Forelimb muscle (tissue), 1 donor: ENCODE measurements at regions not wholly inside any gene's neighbourhood (a gene's known extent, or its start where the extent isn't known, plus 50 kb on each side); places are given as distances from the start of the nearest gene placed in this dataset.

Experiments
- DNase-seq: peaks from one replicate; pipeline ENCODE4 v3.0.0-alpha.2; 2013; ENCODE audit warnings: low read depth

DNA sequence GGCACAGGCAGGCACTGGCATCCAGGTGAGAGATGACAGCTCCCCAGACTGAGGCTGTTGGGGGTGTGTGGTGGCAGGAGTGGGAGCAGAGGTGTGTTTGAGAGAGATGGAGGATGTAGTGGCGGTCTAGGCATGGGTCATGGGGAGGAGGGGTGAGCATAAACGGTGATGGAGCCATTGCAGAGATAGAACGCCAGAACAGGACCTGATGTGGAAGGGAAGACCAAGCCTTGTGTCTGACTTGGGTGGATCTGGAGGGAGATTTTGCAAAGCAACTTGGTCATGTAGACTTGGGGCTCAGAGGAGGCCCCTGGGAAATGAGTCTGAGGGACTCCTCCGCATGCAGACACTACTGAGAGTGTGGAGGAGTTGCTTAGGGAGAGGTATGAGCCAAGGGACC lies 50.0 kb upstream of the CLDN5 start:
- no peak for DNase-seq

DNA sequence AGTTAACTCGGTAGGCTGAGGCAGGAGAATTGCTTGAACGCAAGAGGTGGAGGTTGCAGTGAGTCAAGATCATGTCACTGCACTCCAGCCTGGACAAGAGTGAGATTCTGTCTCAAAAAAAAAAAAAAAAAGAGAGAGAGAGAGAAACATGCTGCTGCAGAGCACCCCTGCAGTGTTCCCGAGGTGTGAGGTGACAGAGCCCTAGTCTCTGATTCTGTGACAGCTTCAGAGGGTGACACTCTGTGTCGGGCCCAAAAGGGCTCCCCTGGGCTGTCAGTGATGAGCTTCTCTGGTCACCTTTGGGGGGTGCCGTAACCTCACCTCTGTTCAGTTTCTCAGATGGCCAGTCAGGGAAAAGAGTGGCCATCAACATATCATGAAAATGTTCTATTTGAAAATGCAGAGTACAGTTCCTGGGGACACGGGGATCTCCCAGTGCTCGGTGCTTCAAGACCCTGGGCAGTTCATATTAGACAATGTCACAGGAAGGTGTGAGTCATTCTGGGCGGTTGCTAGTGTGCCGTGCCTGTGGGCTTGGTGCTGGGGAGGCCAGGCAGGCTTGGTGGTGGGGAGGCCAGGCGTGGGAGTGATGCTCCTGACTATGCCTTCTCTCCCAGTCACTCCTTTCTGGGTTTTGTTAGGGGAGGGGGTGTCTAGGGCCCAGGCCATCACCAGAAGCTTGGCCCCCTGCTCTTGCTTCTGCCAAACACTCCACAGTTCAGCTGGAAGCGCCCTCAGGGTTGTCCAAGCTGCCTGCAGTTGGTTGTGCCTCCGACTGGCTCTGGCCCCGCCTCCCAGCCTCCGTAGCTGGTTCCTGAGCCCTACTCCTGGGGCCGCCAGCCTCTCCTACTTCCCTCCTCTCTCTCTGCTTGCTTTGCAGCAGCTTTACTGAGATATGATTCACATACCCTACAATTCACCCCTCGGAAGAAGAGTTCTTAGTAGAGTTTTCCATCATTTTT lies 52.5 kb upstream of the CLDN5 start:
- DNase-seq, result no peak

DNA sequence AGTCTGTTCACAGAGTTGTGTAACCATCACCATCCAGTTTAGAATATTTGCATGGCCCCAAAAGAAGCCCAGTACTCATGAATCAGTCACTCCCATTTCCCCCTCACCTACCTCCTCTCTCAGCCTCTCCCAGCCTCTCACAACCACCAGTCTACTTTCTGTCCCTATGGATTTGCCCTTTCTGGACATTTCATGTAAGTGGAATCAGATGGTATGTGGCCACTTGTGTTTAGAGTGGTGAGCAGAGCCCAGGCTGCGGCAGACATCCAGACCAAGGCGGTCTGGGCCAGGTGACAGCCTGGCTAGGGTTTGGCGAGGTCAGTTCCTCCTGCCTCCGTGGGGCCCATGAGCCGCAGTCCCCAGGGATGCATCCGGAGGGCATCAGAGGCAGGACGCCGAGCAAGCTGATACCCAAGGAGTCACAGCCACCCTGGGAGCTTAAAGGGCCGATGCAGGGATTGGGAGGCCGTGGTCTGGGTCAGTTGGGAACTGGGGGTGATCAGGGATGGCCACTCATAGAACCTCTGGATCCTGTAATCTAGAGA lies 53.3 kb upstream of the CLDN5 start:
- DNase-seq, result no peak

DNA sequence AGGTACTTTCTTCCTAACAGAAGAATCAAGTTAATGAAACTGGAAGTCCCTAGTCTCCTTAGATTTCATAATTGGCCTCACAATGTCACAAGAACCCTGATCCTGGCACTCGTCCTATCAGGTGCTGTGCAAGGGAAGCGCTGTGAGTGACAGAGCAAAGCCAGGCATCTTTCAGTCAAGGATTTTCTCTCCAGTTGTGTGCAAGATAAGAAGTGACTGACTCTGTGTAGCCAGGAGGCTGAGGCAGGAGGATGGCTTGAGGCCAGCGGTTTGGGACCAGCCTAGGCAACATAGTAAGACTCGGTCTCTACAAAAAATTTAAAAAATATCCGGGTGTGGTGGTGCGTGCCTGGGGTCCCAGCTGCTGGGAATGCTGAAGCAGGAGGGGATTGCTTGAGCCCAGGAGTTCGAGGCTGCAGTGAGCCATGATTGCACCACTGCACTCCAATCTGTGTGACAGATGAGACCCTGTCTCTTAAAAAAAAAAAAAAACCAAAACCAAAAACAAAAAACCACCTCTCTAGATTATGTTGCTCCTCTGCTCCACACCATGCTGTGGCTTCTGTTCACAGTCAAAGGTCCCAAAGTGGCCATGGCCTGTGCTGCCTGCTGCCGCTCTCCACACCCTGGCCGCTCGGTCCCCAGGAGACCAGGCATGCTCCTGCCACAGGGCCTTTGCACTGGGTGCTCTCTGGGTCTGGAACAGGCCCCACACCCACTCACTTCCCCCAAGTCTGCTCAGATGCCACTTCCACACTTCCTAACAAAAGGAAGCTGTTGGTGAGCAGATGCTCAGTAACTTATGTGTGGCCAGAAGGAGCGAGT lies 54.2 kb upstream of the CLDN5 start:
- no peak for DNase-seq

DNA sequence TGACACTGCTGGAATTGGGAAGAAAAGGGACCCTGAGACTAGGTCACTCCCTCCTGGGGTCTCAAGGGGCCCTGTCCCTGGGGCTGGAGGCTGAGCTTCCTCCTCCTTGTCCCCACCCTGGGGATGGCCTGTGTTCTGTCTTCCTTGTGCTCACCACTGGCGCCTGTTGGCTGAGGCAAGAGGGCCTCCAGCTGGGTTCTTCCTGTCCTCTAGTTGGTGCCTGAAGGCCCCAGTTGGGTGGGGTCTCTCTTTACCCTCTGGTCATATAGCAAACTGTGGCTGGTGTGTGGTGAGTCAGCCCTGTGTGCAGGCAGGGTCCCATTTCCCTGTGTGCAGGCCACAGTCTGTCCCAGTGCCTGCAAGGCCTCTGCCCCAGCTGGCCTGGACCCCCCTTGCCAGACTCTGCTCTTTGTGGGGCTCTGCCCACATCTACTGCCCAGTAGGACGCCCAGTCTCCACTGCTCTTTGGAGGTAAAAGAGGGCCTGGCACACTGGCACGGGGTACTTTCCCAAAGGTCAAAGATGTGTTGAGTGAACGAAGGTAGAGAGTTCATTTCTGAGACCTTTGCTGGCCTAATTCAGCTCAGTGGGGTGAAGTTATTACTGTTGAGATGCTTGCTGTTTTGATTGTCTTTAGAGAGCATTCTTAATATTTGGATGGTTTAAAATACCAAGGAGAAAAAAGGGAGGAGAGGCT lies 55.1 kb upstream of the CLDN5 start:
- no peak for DNase-seq

DNA sequence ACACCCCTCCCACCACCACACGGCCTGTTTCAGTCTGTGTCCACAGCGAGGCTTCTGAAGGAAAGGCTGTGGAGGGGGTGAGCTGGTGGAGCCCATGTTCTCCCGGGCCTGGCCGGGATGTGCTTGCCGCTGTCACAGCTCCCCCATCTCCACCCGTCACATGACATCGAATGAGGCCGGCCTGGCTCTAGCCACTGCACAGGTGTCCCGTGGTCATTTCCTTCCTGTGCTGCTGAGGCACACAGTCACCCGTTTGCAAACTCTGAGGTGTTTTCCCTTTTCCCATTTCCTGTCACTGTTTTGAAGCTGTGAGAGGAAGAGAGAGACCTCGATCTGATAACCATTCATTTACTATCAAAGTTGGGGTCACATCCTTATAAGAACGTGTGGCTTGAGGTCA lies 55.7 kb upstream of the CLDN5 start:
- DNase-seq, result no peak

DNA sequence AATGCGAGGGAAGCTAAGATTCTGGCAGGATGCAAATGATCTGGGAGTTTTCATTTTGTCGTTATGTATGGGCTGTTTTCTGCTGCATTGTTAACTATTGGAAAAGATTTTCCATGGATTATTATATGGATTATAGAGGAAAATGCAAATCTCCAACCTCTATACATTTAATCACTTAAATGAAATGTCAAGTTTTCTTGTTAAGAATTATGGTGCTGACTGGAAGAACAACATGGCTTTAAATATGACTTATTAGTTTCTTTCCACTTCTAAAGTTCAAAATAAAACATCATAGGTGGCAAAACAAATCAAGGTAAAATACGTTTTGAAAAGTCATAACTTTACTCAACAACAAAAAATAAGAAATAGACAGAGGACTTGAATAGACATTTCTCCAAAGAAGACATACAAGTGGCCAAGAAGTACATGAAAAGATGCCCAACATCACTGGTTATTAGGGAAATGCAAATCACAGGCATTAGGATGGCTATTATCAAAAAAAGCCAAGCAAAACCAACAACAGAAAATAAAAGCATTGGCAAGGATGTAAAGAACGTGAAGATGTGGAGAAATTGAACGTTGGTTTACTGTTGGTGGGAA lies 56.2 kb upstream of the CLDN5 start:
- DNase-seq, result no peak

DNA sequence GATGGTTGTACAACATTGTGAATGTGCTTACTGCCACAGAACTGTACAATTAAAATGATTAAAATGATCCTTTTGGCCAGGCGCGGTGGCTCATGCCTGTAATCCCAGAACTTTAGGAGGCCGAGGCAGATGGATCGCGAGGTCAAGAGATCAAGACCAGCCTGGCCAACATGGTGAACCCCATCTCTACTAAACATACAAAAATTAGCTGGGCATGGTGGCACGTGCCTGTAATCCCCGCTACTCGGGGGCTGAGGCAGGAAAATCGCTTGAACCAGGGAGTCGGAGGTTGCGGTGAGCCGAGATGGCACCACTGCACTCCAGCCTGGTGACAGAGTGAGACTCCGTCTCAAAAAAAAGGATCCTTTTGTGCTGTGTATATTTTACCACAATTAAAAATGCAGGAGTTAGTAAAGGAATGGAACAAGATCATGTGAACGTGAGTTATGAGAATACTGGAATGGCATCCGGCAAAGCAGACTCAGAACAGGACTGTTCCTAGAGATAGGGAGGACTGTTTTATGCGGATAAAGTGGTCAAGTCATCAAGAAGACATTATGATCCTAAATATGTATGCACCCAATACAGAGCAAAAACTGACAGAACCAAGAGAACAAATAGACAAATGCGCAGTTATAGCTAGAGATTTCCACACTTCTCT lies 58.0 kb upstream of the CLDN5 start:
- no peak for DNase-seq

DNA sequence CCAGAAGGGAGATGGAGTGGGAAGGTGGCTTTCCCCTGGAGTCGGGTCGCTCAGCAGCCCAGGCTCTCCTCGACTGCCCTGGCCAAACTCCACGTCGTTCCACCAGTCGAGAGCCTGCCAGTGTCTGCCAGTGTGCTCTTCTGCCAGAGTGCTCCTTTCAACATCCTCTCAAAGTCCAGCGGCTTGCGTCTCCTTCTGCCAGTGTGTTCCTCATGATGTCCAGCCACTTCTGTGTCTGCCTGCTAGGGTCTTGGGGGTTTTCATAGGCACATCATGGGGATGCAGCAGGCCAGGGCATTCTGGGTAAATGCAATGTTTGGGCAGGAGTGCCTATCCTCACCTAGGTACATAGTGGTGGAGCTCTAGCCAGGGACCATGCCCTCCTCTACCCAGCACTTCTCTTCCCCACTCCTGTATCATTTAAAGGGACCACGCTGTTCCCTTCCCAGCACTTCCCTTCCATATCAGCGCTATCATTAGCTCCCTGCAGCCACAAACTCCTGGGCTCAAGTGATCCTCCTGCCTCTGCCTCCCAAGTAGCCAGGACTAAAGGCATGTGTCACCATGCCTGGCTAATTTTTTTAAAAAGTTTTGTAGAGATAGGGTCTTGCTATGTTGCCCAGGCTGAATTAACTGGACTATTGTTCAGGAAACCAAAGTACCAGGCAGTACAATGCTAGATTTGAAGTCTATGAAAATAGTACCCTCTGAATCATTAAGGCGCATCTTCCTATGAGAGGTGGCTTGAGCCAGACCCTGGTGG lies 62.9 kb upstream of the CLDN5 start:
- DNase-seq, result no peak

DNA sequence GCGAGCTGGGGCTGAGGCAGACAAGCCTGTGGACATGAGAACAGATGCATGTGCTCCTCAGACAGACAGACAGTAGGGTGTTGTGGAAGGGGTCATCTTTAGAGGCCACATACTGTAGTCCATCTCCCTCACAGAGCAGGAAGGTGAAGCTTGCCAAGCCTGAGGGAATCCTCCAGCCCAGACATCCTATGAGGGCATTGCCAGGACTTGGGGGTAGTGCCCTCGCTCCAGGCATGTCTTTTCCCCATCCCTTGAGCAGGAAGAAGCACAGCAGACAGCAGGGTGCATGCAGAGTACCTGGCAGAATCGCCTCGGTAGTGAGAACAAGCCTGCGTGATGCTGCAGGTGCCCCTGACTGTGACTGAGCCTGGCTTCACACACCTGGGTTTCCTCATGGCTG lies 66.5 kb upstream of the CLDN5 start:
- DNase-seq, result no peak

DNA sequence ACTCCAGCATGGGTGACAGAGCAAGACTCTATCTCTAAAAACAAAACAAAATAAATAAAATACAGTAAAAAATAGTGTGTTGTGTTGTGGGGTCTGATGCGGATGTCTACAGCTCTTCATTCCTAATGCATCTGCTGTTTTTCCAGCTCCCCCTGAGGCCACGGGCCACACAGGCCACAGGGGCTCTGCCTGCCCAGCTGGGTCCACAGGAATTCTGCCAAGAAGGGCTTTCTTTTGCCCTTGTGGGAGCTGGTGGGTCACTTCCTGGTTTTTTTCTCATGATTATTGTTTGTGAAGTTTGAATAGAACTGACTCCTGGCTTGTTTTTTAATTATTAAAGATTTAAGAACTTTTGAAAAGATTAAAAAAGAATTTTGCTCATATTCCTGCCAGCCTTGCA lies 67.4 kb upstream of the CLDN5 start:
- DNase-seq, result no peak

DNA sequence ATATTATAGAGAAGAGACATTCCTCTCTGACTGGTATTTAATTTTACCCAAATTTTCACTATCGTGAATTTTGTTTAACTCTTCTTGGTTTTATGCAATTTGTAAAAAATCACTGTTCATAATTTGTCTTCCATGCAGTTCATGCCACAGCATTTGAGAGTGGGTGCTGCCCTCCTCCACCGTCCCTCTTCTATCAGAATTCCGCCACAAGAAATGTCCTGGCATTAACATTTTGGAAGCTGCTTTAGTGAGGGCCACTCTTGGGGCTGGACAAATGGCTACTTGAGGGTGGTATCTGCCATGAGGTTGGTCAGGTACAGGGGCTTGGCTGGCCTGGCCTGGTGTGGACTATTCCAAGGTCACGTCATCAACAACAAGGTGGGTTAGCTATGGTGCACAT lies 68.3 kb upstream of the CLDN5 start:
- DNase-seq, result no peak

DNA sequence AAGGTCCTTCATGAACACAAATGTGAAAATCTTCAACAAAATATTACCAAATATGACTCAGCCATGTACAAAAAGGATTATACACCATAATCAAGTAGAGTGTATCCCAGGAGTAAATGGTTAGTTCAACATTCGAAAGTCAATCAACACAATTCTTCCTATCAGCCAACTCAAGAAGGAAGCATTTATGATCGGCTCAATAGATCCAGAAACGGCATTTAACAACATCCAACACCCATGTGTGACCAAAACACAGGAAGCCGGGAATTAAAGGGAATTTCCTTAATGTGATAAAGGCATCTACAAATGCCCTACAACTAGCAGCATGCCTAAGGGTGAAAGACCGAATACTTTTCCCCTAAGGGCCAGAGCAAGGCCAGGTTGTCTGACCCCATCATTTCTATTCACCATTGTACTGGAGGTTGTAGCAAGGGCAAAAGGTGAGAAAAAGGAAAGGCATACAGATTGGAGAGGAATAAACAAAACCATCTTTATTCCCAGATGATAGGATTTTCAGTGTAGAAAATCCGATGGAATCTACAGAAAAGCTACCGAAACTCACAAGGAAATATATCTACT lies 69.9 kb upstream of the CLDN5 start:
- no peak for DNase-seq

DNA sequence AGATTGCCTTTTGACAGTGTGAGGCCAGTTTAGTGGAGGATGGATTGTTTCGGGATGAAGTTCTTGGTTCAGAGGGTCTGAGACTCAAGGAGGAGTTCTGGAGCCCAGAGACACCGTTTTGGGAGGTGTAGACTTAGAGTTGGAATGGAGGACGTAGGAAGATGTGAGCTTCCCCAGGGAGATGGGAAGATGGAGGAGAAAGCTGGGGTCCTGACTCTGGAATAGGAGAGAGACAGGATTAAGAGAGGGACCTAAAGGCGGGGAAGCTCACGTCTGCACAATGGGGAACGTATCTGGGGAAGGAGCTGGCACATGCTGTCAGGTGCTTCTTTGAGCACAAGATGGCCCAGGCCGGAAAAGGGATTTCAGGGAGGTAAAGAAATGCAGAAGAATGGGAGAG lies 71.3 kb upstream of the CLDN5 start:
- DNase-seq, result no peak

DNA sequence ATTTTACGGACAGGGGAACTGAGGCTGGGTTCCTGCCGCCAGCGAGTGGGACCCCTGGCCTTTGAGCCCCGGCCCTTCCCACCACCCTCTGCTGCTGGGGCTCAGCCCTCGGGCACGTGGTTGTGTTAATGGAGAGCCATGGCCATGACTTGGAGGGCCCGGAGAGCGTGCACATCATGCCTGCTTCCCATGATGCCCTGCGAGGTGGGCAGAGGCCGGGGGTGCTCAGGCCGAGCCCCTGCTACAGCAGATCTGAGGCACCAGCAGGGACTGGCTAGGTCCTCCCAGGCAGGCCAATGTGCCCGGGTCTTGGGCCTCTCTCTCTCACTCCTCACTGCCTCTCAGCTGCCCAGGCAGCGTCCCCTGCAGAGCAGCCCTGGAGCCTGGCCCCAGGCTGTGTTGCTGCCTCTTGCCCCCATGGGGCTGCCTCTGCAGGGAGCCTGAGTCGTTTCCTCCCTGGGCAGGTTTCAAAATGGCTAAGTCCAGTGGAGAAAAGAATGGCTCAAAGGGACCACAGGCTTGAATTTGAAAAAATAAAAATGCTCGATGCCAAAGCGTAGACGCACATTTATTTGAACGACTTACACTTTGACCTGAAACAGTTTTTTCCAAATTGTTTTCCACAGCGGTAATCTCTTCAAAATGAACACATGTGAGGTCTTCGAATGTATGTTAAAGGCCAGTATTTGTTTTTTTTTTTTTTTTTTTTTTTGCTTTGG lies 72.6 kb upstream of the CLDN5 start:
- no peak for DNase-seq

DNA sequence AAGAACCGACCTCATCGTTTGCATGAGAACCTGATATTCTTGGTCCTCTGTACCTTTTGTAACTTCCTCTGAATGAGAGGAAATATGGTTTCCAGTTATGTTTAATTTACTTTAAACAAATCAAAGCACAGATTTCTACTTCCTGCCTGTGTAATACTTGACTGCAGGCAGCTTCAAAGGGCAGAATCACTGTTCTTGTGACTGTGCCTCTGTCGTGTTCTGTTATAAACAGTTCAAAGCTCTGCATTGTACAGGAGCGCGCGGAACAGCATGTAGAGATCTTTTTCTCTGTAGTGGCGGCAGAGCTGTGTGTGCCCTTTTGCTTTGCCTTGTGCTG lies 73.2 kb upstream of the CLDN5 start:
- DNase-seq, result no peak

DNA sequence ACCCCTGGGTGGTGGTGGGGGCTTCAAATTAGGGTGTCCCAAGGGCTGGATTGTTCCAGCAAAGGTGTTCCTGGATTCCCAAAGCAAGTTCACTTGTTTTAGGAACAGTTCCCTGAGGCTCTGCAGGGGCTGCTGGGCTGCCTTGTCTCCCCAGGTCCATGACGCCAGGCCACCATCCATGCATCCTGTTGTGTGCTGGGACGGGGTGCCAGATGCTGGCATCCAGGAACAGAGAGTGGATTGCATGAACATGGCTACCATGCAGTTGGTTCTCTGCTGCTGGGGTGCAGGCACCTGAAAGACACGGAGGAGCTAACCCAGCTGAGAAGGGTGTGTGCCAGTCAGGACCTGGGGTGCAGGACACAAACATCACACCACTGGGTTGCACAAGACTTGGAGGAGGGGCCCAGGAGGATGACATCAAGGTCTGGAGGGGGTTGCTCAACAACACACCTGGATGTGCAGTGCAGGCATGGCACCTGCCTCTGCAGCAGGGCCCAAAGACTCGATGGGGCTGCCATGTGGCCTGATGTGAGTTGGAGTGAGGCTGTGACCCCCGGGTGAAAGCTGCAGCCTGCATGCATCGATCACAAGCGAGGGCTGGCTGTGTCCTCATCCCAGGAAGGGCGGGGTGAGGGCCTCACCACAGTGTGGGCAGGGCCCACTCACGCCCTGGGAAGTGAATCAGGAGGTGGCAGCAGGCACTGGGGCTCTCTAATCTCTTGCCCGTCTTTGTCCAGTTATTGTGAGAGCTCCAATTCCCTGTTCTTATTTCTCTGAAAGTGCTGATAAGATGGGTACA lies 74.0 kb upstream of the CLDN5 start:
- DNase-seq, result no peak

DNA sequence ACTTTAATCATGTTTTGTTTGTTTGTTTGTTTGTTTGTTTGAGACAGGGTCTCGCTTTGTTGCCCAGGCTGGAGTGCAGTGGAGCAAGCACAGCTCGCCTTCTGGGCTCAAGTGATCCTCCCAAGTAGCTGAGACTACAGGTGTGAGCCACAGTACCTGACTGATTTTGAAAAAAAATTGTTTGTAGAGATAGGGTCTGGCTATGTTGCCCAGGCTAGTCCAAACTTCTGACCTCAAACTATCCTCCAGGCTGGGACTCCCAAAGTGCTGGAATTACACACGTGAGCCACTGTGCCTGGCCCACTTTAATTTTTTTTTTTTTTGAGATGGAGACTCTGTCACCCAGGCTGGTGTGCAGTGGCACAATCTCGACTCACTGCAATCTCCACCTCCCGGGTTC lies 74.8 kb upstream of the CLDN5 start:
- DNase-seq, result no peak
